Uterus (tissue), 3 donors: ENCODE measurements at regions not wholly inside any gene's neighbourhood (a gene's known extent, or its start where the extent isn't known, plus 50 kb on each side); places are given as distances from the start of the nearest gene placed in this dataset.
"Not testable (repeated sequence)": the region's sequence is repeated elsewhere in the genome, so short reads cannot be mapped to it uniquely, and the experiment has no call there.

Source experiments
- DNase-seq, 2 donors: peaks; one replicate each; pipeline ENCODE4 v3.0.0-alpha.2; 2019 to 2020
- H3K27ac ChIP-seq, 2 donors: fragments of 200-600 bp; sonication (generic); 1 replicate in 1 of 2; 2 replicates in 1 of 2; pipeline ENCODE4 v1.5.1; 2016 to 2018
- H3K27me3 ChIP-seq, 2 donors: fragments of 200-600 bp; sonication (generic); one replicate each; pipeline ENCODE4 v1.5.1; 2018 to 2019; ENCODE audit warnings: control low read depth in 1 of 2
- H3K36me3 ChIP-seq, 2 donors: fragments of 200-600 bp; sonication (generic); one replicate each; pipeline ENCODE4 v1.5.1; 2019; ENCODE audit warnings: control low read depth in 1 of 2
- H3K4me1 ChIP-seq, 2 donors: fragments of 200-600 bp; sonication (generic); one replicate each; pipeline ENCODE4 v1.5.1; 2018 to 2019; ENCODE audit warnings: control low read depth in 1 of 2
- H3K4me3 ChIP-seq, 2 donors: fragments of 200-600 bp; sonication (generic); 1 replicate in 1 of 2; 2 replicates in 1 of 2; pipeline ENCODE4 v1.5.1; 2018 to 2019; ENCODE audit warnings: mild to moderate bottlenecking in 1 of 2
- H3K9me3 ChIP-seq, 2 donors: fragments of 200-600 bp; sonication (generic); one replicate each; pipeline ENCODE4 v1.5.1; 2019; ENCODE audit warnings: control low read depth in 1 of 2
- CTCF ChIP-seq, 4 experiments: fragments of 200-600 bp in 2 of 4; fragments of 450-650 bp in 2 of 4; sonication (generic) in 2 of 4; IDR thresholded peaks; one replicate each; pipeline ENCODE4 v1.5.1; 2016 to 2019; ENCODE audit warnings: antibody characterized with exemption in 4 of 4, mild to moderate bottlenecking in 2 of 4, moderate library complexity in 1 of 4
- POLR2A ChIP-seq, 2 donors: fragments of 450-650 bp; IDR thresholded peaks; one replicate each; pipeline ENCODE4 v1.6.1; 2016; ENCODE audit warnings: antibody characterized with exemption in 2 of 2, mild to moderate bottlenecking in 1 of 2, moderate library complexity in 1 of 2
- intact Hi-C: fragments of 100-400 bp; cut with DNase I; formaldehyde crosslinking; loops from one replicate; pipeline ENCODE4 v1.15.1; 2023; ENCODE audit warnings: low total_unique reads
- donor health status: DM: yes; HTN: yes; CAD: no.

DNA sequence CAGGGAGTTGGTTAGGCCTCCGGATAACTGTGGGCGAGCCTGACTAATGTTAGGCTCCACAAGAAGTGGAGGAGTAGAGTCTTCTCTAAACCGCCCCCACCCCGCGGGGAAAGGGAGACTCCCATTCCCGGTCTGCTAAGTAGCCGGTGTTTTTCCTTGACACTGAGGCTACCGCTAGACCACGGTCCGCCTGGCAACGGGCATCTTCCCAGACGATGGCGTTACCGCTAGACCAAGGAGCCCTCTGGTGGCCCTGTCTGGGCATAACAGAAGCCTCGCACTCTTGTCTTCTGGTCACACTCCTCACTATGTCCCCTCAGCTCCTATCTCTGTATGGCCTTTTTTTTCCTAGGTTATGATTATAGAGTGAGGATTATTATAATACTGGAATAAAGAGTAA lies 1410.7 kb downstream of the UQCRFS1 start:
- H3K9me3 ChIP-seq, H3K27me3 ChIP-seq, H3K36me3 ChIP-seq, DNase-seq, H3K27ac ChIP-seq, H3K4me3 ChIP-seq, intact Hi-C loops, H3K4me1 ChIP-seq: not testable (repeated sequence)
- peak in 1 of 4 experiments; percentile 13 for TF ChIP-seq CTCF (IDR thresholded peaks at IDR 0.05)

- intact Hi-C loops, result no loop called here
- Histone ChIP-seq H3K9me3 (no peaks in the 10 kb centered on the region), H3K36me3 (no peaks in the 10 kb centered on the region), H3K27me3 (no peaks in the 10 kb centered on the region), H3K27ac (no peak overlapping the region), H3K4me3 (no peak overlapping the region), H3K4me1 (peaks cover 0 to 7% of the 10 kb centered on the region in 2 donors)
- no peak for DNase-seq
- no peak for TF ChIP-seq POLR2A (IDR thresholded peaks at IDR 0.05)
- no peak for TF ChIP-seq CTCF (IDR thresholded peaks at IDR 0.05)
Measured at GRCh38 chr19:27796540-27796939, 1416.4 kb downstream of the UQCRFS1 start.

DNA sequence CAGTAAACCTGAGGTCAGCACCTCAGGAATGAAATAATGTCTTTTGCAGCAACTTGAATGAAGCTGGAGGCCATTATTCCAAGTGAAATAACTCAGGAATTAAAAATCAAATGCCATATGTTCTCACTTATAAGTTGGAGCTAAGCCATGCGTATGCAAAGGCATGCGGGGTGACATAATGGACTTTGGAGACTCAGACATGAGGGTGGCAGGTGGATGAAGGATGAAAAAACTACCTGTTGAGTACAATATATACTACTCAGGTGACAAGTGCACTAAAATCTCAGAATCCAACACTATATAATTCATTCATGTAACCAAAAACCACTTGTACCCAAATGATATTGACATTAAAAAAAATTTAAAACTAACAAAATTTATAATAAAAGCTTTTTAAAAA lies 1416.9 kb downstream of the UQCRFS1 start:
- Histone ChIP-seq H3K27me3 (no peaks in the 10 kb centered on the region), H3K27ac (no peak overlapping the region), H3K36me3 (no peaks in the 10 kb centered on the region), H3K4me1 (peaks cover 0 to 7% of the 10 kb centered on the region in 2 donors), H3K9me3 (no peaks in the 10 kb centered on the region), H3K4me3 (no peak overlapping the region)
- no peak for DNase-seq
- no peak for TF ChIP-seq POLR2A (IDR thresholded peaks at IDR 0.05)
- TF ChIP-seq CTCF (IDR thresholded peaks at IDR 0.05), result no peak
- intact Hi-C loops, result no loop called here

GRCh38 chr19:27795369-27795768 lies 1417.6 kb downstream of the UQCRFS1 start:
- TF ChIP-seq CTCF (IDR thresholded peaks at IDR 0.05) (no peak), POLR2A (IDR thresholded peaks at IDR 0.05) (no peak)
- Histone ChIP-seq H3K4me3 (no peak overlapping the region), H3K27me3 (no peaks in the 10 kb centered on the region), H3K4me1 (peaks cover 0 to 7% of the 10 kb centered on the region in 2 donors), H3K9me3 (no peaks in the 10 kb centered on the region), H3K27ac (no peak overlapping the region), H3K36me3 (no peaks in the 10 kb centered on the region)
- DNase-seq, result no peak
- intact Hi-C loops, result no loop called here

DNA sequence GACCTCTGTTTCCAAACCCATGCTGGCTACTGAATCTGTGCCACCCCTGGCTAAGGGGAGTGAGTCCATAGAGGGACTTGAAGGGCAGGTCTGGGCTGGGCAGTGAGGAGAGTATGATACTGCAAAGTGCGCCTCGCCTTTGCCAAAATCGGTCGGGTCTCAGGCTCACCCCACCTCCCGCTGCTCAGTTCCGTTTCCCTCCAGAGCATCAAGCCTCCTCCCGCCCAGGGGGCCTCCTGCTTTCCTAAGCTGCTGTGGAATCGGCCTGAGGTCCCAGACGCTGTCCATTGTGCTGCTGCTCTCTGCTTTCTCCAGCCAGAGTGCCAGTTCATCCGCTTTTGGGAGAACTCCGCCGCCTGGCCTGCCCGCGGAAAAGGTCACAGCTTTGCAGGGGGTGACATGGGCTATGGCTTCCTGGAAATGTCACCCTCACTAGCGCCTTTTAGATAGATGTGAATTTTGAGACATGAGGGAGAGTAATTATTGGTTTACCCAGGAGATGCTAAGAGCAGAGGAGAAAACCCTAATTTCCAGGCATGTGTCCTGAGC lies 1418.4 kb downstream of the UQCRFS1 start:
- no peak for DNase-seq
- H3K9me3 ChIP-seq, result no peaks in the 10 kb centered on the region
- peak overlapping the region; percentile 84 to 89 for H3K27ac ChIP-seq
- peaks cover 0 to 7% of the 10 kb centered on the region in 2 donors for H3K4me1 ChIP-seq
- intact Hi-C loops, result no loop called here
- H3K27me3 ChIP-seq, result no peaks in the 10 kb centered on the region
- H3K4me3 ChIP-seq, result peak overlapping the region; percentile 60 to 81
- TF ChIP-seq CTCF (IDR thresholded peaks at IDR 0.05), result no peak
- TF ChIP-seq POLR2A (IDR thresholded peaks at IDR 0.05), result no peak
- no peaks in the 10 kb centered on the region for H3K36me3 ChIP-seq
